ENCODE measurements at regions not wholly inside any gene's neighbourhood (a gene's known extent, or its start where the extent isn't known, plus 50 kb on each side); places are given as distances from the start of the nearest gene placed in this dataset.

GRCh38 chr3:28089527-28089897 lies 151.9 kb upstream of the CMC1 start:
- DNase-seq (ENCODE audit: extremely low spot score in 2 of 2), result no peak
- H3K4me3 ChIP-seq, result no peak overlapping the region
- no peaks in the 10 kb centered on the region for H3K4me1 ChIP-seq
- H3K36me3 ChIP-seq, result no peaks in the 10 kb centered on the region
- no peaks in the 10 kb centered on the region for H3K27me3 ChIP-seq
- H3K27ac ChIP-seq, result no peak overlapping the region
- no peaks in the 10 kb centered on the region for H3K9me3 ChIP-seq
- intact Hi-C loops (cut with DNase I), result no loop called here
- TF ChIP-seq POLR2A (IDR thresholded peaks at IDR 0.05), result no peak
- TF ChIP-seq POLR2AphosphoS5 (IDR thresholded peaks at IDR 0.05; ENCODE audit: insufficient read depth in 1 of 2, low read depth in 1 of 2), result no peak
- TF ChIP-seq CTCF (IDR thresholded peaks at IDR 0.05), result no peak

GRCh38 chr3:28099296-28099695 lies 142.1 kb upstream of the CMC1 start:
- H3K36me3 ChIP-seq, result no peaks in the 10 kb centered on the region
- H3K27me3 ChIP-seq, result no peaks in the 10 kb centered on the region
- H3K27ac ChIP-seq, result no peak overlapping the region
- intact Hi-C loops (cut with DNase I), result no loop called here
- DNase-seq (ENCODE audit: extremely low spot score in 2 of 2), result no peak
- no peaks in the 10 kb centered on the region for H3K9me3 ChIP-seq
- H3K4me1 ChIP-seq, result no peaks in the 10 kb centered on the region
- no peak for TF ChIP-seq POLR2AphosphoS5 (IDR thresholded peaks at IDR 0.05; ENCODE audit: insufficient read depth in 1 of 2, low read depth in 1 of 2)
- no peak for TF ChIP-seq CTCF (IDR thresholded peaks at IDR 0.05)
- TF ChIP-seq POLR2A (IDR thresholded peaks at IDR 0.05), result no peak
- H3K4me3 ChIP-seq, result no peak overlapping the region

- H3K27me3 ChIP-seq, result no peaks in the 10 kb centered on the region
- no peaks in the 10 kb centered on the region for H3K36me3 ChIP-seq
- H3K9me3 ChIP-seq, result no peaks in the 10 kb centered on the region
- no peak overlapping the region for H3K27ac ChIP-seq
- DNase-seq (ENCODE audit: extremely low spot score in 2 of 2), result no peak
- intact Hi-C loops (cut with DNase I), result no loop called here
- H3K4me1 ChIP-seq, result no peaks in the 10 kb centered on the region
- H3K4me3 ChIP-seq, result no peak overlapping the region
- TF ChIP-seq POLR2A (IDR thresholded peaks at IDR 0.05) (no peak), CTCF (IDR thresholded peaks at IDR 0.05) (no peak), POLR2AphosphoS5 (IDR thresholded peaks at IDR 0.05; ENCODE audit: insufficient read depth in 1 of 2, low read depth in 1 of 2) (no peak)
Observed at GRCh38 chr3:28101705-28102104, 139.7 kb upstream of the CMC1 start.

GRCh38 chr3:28103861-28104260 lies 137.6 kb upstream of the CMC1 start:
- H3K27me3 ChIP-seq, result no peaks in the 10 kb centered on the region
- intact Hi-C loops (cut with DNase I), result no loop called here
- no peak overlapping the region for H3K4me3 ChIP-seq
- no peak overlapping the region for H3K27ac ChIP-seq
- no peaks in the 10 kb centered on the region for H3K36me3 ChIP-seq
- H3K4me1 ChIP-seq, result no peaks in the 10 kb centered on the region
- no peak for TF ChIP-seq POLR2A (IDR thresholded peaks at IDR 0.05)
- no peak for TF ChIP-seq CTCF (IDR thresholded peaks at IDR 0.05)
- TF ChIP-seq POLR2AphosphoS5 (IDR thresholded peaks at IDR 0.05; ENCODE audit: insufficient read depth in 1 of 2, low read depth in 1 of 2), result no peak
- DNase-seq (ENCODE audit: extremely low spot score in 2 of 2), result no peak
- H3K9me3 ChIP-seq, result no peaks in the 10 kb centered on the region

- intact Hi-C loops (cut with DNase I), result no loop called here
- Histone ChIP-seq H3K4me3 (no peak overlapping the region), H3K9me3 (no peaks in the 10 kb centered on the region), H3K27me3 (no peaks in the 10 kb centered on the region), H3K4me1 (no peaks in the 10 kb centered on the region), H3K27ac (no peak overlapping the region), H3K36me3 (no peaks in the 10 kb centered on the region)
- TF ChIP-seq CTCF (IDR thresholded peaks at IDR 0.05), result no peak
- TF ChIP-seq POLR2A (IDR thresholded peaks at IDR 0.05), result no peak
- TF ChIP-seq POLR2AphosphoS5 (IDR thresholded peaks at IDR 0.05; ENCODE audit: insufficient read depth in 1 of 2, low read depth in 1 of 2), result no peak
- no peak for DNase-seq (ENCODE audit: extremely low spot score in 2 of 2)
Observed at GRCh38 chr3:28104896-28105534, 136.4 kb upstream of the CMC1 start.
